Natural killer cell treated with Interleukin-12 subunit alpha and Interleukin-12 subunit beta and Interleukin-15 and Interleukin-18, amount 100 ng/mL, for 72 hours (primary cell): ENCODE measurements at regions not wholly inside any gene's neighbourhood (a gene's known extent, or its start where the extent isn't known, plus 50 kb on each side); places are given as distances from the start of the nearest gene placed in this dataset.

Source experiments
- ATAC-seq, 2 donors: fragments of 150-1000 bp; cut with Tn5 transposase in 1 of 2; sonication (Bioruptor Pico), chemical (Tn5 transposase) in 1 of 2; 2 replicates each; pipeline ENCODE4 v1.10.0; 2021
- DNase-seq: peaks from one replicate; pipeline ENCODE4 v3.0.0; 2022; ENCODE audit warnings: low spot score
- H3K27ac Mint-ChIP-seq, 2 donors: 1 replicate in 1 of 2; 2 replicates in 1 of 2; pipeline ENCODE4 v1.8.0; 2022; ENCODE audit warnings: mixed read lengths in 2 of 2, mild to moderate bottlenecking in 1 of 2, moderate library complexity in 1 of 2
- H3K27me3 Mint-ChIP-seq, 2 donors: 1 replicate in 1 of 2; 2 replicates in 1 of 2; pipeline ENCODE4 v1.8.0; 2022; ENCODE audit warnings: mixed read lengths in 2 of 2
- H3K36me3 Mint-ChIP-seq: one replicate; pipeline ENCODE4 v1.8.0; 2022; ENCODE audit warnings: mixed read lengths
- H3K4me1 Mint-ChIP-seq, 2 donors: 1 replicate in 1 of 2; 2 replicates in 1 of 2; pipeline ENCODE4 v1.8.0; 2022; ENCODE audit warnings: low read depth in 2 of 2, mixed read lengths in 2 of 2, mild to moderate bottlenecking in 1 of 2
- H3K4me3 Mint-ChIP-seq: one replicate; pipeline ENCODE4 v1.8.0; 2022; ENCODE audit warnings: mixed read lengths
- H3K9me3 Mint-ChIP-seq: 2 replicates; pipeline ENCODE4 v1.8.0; 2022; ENCODE audit warnings: mixed read lengths

DNA sequence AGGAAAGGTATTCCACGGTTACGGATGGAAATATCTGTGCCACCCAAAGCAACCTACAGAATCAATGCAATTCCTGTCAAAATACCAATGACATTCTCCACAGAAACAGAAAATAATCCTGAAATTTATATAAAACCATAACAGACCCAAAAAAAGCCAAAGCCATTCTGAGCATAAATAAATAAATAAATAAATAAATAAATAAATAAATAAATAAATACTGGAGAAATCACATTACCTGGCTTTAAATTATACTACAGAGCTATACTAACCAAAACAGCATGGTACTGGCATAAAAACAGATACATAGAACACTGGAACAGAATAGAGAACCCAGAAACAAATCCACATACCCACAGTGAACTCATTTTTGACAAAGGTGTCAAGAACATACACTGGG lies 191.9 kb upstream of the DUSP10 start:
- ATAC-seq (no peak), DNase-seq (no peak)
- H3K9me3 Mint-ChIP-seq = peaks cover 2% of the 10 kb centered on the region
- H3K36me3 Mint-ChIP-seq = peaks cover 5% of the 10 kb centered on the region
- peaks cover 0 to 3% of the 10 kb centered on the region in 2 donors for H3K27me3 Mint-ChIP-seq
- H3K4me3 Mint-ChIP-seq = no peak overlapping the region
- H3K27ac Mint-ChIP-seq = no peak overlapping the region
- H3K4me1 Mint-ChIP-seq = peaks cover 0 to 2% of the 10 kb centered on the region in 2 donors

DNA sequence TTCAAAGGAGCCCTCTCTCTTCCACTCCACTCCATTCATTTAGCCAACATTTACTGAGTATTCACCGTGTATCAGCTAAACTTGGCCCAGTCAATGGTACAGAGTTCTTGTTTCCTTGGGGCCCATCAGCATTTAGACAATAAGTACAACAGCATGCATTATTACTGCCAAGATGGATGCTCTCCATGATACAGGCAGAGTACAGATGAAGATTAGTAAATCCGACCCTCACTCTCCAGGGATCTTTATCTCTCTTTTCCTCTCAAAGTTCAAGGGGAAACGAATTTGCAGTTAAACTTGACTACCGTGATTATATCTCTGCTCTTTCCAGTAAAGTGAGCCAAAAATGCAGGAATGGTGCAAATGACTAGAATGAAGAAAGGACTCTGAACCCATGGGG lies 184.6 kb upstream of the DUSP10 start:
- H3K4me3 Mint-ChIP-seq = no peak overlapping the region
- peaks cover 5% of the 10 kb centered on the region for H3K36me3 Mint-ChIP-seq
- no peak for ATAC-seq
- no peak overlapping the region for H3K27ac Mint-ChIP-seq
- H3K4me1 Mint-ChIP-seq = no peaks in the 10 kb centered on the region
- H3K27me3 Mint-ChIP-seq = peaks cover 0 to 3% of the 10 kb centered on the region in 2 donors
- H3K9me3 Mint-ChIP-seq = no peaks in the 10 kb centered on the region
- DNase-seq = no peak

DNA sequence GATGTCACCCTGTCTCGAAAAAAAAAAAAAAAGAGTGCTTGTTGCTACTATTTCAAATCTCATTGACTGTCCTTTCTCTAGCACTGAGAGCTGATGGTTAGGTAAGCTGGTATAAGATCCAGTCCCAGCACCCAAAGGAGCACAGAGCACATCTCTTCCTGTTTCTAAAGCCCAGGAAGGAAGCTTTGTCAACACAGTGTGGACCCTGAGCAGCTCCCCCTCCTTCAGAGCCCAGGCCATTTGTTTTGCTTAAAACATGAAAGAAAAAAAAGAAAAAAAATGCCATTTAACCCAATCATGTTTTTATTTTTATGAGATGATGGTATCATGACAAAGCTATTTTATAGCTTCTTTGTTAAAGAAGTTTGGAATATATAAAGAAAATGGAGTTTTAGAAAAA lies 184.1 kb upstream of the DUSP10 start:
- peaks cover 0 to under 1% of the 10 kb centered on the region in 2 donors for H3K27me3 Mint-ChIP-seq
- H3K4me3 Mint-ChIP-seq = no peak overlapping the region
- H3K9me3 Mint-ChIP-seq = no peaks in the 10 kb centered on the region
- no peaks in the 10 kb centered on the region for H3K4me1 Mint-ChIP-seq
- DNase-seq = no peak
- no peak overlapping the region for H3K27ac Mint-ChIP-seq
- H3K36me3 Mint-ChIP-seq = peaks cover 5% of the 10 kb centered on the region
- ATAC-seq = no peak

DNA sequence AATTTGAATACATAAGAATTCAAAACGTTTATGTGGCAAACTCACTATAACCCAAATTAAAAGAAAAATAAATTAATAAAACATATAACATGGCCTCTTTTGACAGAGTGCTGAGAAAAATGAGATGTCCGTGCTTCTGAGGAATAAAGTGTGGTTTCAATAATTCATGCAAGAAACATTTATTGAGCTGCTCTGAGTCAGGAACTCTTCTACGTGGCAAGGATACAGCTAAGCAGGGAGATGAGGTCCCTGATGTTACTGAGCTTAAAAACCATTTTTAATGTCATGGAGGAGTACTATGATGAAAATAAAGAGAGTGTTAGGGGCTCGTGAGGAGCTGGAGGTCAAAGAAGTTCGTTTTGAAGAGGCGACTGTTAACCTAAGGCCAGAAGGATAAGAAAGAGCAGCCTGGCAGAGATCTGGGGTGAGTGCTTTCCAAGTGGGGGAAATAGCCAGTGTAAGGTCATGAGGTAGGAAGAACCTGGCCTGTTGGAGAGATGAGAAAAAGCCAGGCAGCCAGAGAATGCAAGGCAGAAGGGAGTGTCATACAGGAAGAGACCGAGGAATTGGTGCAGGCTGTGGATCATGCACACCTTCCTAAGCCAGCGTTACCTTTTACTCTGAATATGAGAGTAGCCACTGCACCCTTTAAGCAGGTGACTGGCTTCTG lies 182.2 kb upstream of the DUSP10 start:
- no peaks in the 10 kb centered on the region for H3K4me1 Mint-ChIP-seq
- no peak overlapping the region for H3K4me3 Mint-ChIP-seq
- H3K27me3 Mint-ChIP-seq = no peaks in the 10 kb centered on the region
- no peaks in the 10 kb centered on the region for H3K36me3 Mint-ChIP-seq
- no peaks in the 10 kb centered on the region for H3K9me3 Mint-ChIP-seq
- DNase-seq (no peak), ATAC-seq (no peak)
- H3K27ac Mint-ChIP-seq = no peak overlapping the region

DNA sequence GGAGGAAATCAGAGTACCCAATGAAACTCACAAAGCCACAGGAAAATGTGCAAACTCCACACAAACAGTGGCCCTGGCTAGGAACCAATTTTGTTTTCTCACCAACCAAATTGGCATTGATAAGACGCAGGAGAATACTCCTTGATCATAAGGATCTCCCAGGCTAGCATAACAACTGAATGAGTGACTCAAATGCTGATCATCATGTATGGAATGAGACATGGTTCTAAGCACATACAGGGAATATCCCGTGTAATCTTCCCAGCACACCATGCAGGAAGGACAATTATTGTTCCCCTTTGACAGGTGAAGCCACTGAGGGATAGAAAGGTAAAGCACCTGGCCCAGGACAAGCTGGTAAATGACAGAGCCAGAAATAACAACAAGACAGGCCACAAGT lies 180.0 kb upstream of the DUSP10 start:
- ATAC-seq (no peak), DNase-seq (no peak)
- no peaks in the 10 kb centered on the region for H3K4me1 Mint-ChIP-seq
- no peaks in the 10 kb centered on the region for H3K27me3 Mint-ChIP-seq
- no peak overlapping the region for H3K27ac Mint-ChIP-seq
- no peaks in the 10 kb centered on the region for H3K9me3 Mint-ChIP-seq
- H3K4me3 Mint-ChIP-seq = no peak overlapping the region
- no peaks in the 10 kb centered on the region for H3K36me3 Mint-ChIP-seq

GRCh38 chr1:221919743-221920142 lies 177.9 kb upstream of the DUSP10 start:
- DNase-seq (no peak), ATAC-seq (no peak)
- no peak overlapping the region for H3K27ac Mint-ChIP-seq
- H3K27me3 Mint-ChIP-seq = no peaks in the 10 kb centered on the region
- no peaks in the 10 kb centered on the region for H3K36me3 Mint-ChIP-seq
- H3K9me3 Mint-ChIP-seq = no peaks in the 10 kb centered on the region
- no peaks in the 10 kb centered on the region for H3K4me1 Mint-ChIP-seq
- no peak overlapping the region for H3K4me3 Mint-ChIP-seq

DNA sequence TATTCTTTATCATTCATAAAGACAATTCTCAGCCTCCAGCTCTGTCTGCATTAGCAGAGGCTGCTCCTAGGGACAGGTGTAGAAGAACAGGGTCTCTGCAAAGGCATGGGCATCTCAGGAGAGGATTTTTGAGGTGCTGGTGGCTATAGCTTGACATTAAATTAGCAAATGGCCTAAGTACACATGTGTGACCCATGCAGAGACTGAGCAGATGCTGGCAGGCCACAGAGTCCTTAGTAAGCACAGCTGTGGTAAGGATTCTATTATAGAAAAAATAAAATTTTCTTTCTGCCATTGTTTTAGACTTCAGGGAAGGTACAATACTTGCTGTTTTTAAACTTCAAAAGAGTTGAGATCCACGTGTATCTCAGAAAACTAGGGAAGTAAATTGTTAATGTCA lies 177.5 kb upstream of the DUSP10 start:
- Mint-ChIP-seq H3K4me3 (no peak overlapping the region), H3K36me3 (no peaks in the 10 kb centered on the region), H3K9me3 (no peaks in the 10 kb centered on the region), H3K4me1 (no peaks in the 10 kb centered on the region), H3K27ac (no peak overlapping the region), H3K27me3 (no peaks in the 10 kb centered on the region)
- ATAC-seq (no peak), DNase-seq (no peak)

DNA sequence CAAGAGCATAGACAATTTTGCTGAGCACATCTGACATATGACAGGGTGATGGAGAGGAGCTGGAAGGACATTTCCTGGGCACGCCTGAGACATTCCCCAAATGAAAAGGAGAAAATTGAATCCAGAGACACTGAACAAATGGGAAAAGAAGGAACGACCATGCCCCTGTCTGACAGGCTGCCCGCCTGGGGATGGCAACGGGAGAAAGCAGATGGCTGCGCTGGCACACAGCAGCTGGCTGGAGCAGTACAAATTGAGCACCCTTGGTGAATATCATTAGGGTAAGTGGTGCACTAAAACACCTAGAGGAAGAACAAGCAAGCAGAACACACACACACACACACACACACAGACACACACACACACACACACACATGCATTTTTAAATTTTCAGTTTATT lies 174.3 kb upstream of the DUSP10 start:
- no peaks in the 10 kb centered on the region for H3K27me3 Mint-ChIP-seq
- peaks cover 0 to 10% of the 10 kb centered on the region in 2 donors for H3K4me1 Mint-ChIP-seq
- no peak overlapping the region for H3K4me3 Mint-ChIP-seq
- DNase-seq = no peak
- H3K27ac Mint-ChIP-seq = no peak overlapping the region
- H3K9me3 Mint-ChIP-seq = no peaks in the 10 kb centered on the region
- no peaks in the 10 kb centered on the region for H3K36me3 Mint-ChIP-seq
- ATAC-seq = no peak

DNA sequence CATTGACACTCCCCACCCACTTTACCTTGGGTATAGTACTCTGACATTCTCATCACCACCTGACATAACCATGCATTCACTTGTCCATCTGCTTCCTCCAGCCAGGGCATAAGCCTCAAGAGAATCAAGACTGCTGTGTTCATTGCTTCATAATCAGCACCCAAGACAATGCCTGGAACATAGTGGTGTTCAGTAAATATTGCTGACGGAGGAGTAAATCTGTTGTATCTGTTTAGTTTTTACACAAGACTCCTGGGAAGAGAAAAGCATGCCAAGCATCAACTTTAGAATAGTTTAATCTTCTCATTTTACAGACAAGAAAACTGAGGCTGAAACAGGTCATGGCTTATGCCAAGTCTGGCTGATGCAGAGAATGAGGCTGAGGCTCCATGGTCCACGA lies 173.9 kb upstream of the DUSP10 start:
- H3K4me3 Mint-ChIP-seq = no peak overlapping the region
- H3K4me1 Mint-ChIP-seq = peaks cover 0 to 10% of the 10 kb centered on the region in 2 donors
- no peaks in the 10 kb centered on the region for H3K36me3 Mint-ChIP-seq
- no peaks in the 10 kb centered on the region for H3K9me3 Mint-ChIP-seq
- no peaks in the 10 kb centered on the region for H3K27me3 Mint-ChIP-seq
- no peak for ATAC-seq
- DNase-seq = no peak
- H3K27ac Mint-ChIP-seq = no peak overlapping the region

DNA sequence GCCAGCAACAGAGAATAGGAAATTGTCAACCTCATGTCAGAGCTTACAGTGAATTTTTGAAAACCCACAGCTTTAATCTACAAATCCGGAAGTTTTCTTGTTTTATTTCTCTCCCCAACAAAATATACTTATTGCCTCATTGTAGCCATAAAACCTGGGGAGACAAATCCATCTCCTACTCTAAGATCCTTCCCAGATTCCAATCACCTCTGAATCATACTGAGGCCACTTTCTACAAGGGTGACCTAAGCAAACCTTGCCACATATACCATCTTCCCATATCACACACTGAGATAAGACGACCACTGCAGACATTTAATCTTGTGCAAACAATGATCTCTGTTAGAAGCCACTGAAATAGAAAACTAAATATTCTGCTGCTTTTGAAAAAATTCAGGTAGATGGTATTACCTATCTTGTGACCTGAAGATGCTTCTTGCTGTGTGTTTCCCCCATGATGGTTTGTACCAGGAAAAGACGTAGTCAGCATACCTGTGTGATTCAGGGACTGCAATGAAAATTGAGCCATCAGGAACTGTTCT lies 171.5 kb upstream of the DUSP10 start:
- H3K9me3 Mint-ChIP-seq = no peaks in the 10 kb centered on the region

DNA sequence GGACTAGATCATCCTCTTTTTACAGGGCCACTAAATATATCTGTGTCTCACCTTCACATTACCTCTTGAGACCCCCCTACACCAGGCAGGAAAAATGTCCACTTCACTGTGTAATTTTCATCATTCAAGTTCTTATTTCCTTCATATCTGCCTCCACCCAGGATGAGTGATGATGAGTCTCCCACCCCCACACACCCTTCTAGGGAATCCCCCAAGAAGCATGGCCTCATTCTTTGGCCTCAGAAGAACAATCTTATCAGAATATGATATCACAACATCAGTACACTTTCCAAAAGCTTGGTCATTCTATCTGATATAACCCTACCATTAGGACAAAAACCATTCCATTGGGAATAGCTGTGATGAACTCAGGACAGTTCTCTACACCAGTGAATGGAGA lies 170.3 kb upstream of the DUSP10 start:
- DNase-seq (no peak), ATAC-seq (no peak)
- Mint-ChIP-seq H3K9me3 (no peaks in the 10 kb centered on the region), H3K27me3 (no peaks in the 10 kb centered on the region), H3K4me3 (no peak overlapping the region), H3K4me1 (peaks cover 0 to 10% of the 10 kb centered on the region in 2 donors), H3K27ac (no peak overlapping the region), H3K36me3 (no peaks in the 10 kb centered on the region)

More for the DNA sequence above, 171.5 kb upstream of the DUSP10 start:
- H3K27me3 Mint-ChIP-seq = no peaks in the 10 kb centered on the region
- DNase-seq = no peak
- H3K27ac Mint-ChIP-seq = no peak overlapping the region
- no peak overlapping the region for H3K4me3 Mint-ChIP-seq
- H3K36me3 Mint-ChIP-seq = no peaks in the 10 kb centered on the region
- no peak for ATAC-seq
- H3K4me1 Mint-ChIP-seq = peaks cover 0 to 10% of the 10 kb centered on the region in 2 donors

DNA sequence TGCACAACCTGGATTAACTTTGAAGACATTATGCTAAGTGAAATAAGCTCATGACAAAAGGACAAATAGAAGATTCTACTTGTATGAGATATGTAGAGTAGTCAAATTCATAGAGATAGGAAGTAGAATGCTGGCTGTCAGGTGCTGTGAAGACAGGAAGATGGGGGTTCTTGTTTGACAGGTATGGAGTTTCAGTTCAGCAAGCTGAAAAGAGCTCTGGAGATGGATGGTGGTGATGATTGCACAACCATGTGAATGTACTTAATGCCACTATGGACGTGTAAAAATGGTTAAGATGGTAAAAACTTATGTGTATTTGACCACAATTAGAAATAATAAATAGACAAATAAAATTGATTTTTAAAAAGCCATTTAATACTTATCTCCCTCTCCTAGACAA lies 169.8 kb upstream of the DUSP10 start:
- DNase-seq (no peak), ATAC-seq (no peak)
- Mint-ChIP-seq H3K9me3 (no peaks in the 10 kb centered on the region), H3K4me3 (no peak overlapping the region), H3K27ac (no peak overlapping the region), H3K4me1 (peaks cover 0 to 10% of the 10 kb centered on the region in 2 donors), H3K27me3 (no peaks in the 10 kb centered on the region), H3K36me3 (no peaks in the 10 kb centered on the region)

GRCh38 chr1:221910222-221910621 lies 168.3 kb upstream of the DUSP10 start:
- no peaks in the 10 kb centered on the region for H3K27me3 Mint-ChIP-seq
- no peak overlapping the region for H3K4me3 Mint-ChIP-seq
- H3K36me3 Mint-ChIP-seq = no peaks in the 10 kb centered on the region
- H3K27ac Mint-ChIP-seq = no peak overlapping the region
- DNase-seq (no peak), ATAC-seq (no peak)
- no peaks in the 10 kb centered on the region for H3K9me3 Mint-ChIP-seq
- H3K4me1 Mint-ChIP-seq = peaks cover 0 to 10% of the 10 kb centered on the region in 2 donors

DNA sequence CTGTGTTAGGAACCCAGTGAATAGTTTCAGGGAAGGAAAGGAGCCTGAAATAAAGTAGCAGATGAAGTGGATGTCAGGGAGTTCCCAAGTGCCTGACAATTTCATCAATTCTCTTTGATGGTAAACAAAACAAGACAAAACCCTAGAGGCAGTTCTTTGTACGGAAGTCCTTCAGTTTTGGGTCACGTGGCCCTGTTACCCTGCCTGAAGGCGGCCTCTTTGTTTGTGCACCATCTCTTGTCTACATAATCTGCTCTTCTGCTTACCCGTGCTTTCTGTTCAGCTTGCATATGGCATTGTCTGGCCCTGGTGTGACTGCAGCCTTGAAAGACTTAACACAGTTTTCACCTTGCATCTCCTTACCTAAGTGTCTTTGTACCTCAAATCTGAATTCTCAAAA lies 166.7 kb upstream of the DUSP10 start:
- DNase-seq (no peak), ATAC-seq (no peak)
- no peaks in the 10 kb centered on the region for H3K36me3 Mint-ChIP-seq
- H3K4me1 Mint-ChIP-seq = peaks cover 0 to 10% of the 10 kb centered on the region in 2 donors
- H3K27me3 Mint-ChIP-seq = no peaks in the 10 kb centered on the region
- H3K4me3 Mint-ChIP-seq = no peak overlapping the region
- H3K27ac Mint-ChIP-seq = no peak overlapping the region
- no peaks in the 10 kb centered on the region for H3K9me3 Mint-ChIP-seq
